Testis (tissue), 2 donors: ENCODE measurements at regions not wholly inside any gene's neighbourhood (a gene's known extent, or its start where the extent isn't known, plus 50 kb on each side); places are given as distances from the start of the nearest gene placed in this dataset.

Experiments
- DNase-seq: peaks from one replicate; pipeline ENCODE4 v3.0.0-alpha.2; 2019
- H3K27ac ChIP-seq, 2 donors: fragments of 200-600 bp; sonication (generic); one replicate each; pipeline ENCODE4 v1.5.1; 2019
- H3K27me3 ChIP-seq: fragments of 200-600 bp; sonication (generic); one replicate; pipeline ENCODE4 v1.5.1; 2019
- H3K36me3 ChIP-seq: fragments of 200-600 bp; sonication (generic); one replicate; pipeline ENCODE4 v1.5.1; 2017; ENCODE audit warnings: low read depth; ENCODE audit errors: missing control alignments
- H3K4me1 ChIP-seq: fragments of 200-600 bp; sonication (generic); one replicate; pipeline ENCODE4 v1.5.1; 2019
- H3K4me3 ChIP-seq, 2 donors: fragments of 200-600 bp; sonication (generic); one replicate each; pipeline ENCODE4 v1.5.1; 2017 to 2019
- H3K9me3 ChIP-seq: fragments of 200-600 bp; sonication (generic); one replicate; pipeline ENCODE4 v1.5.1; 2017
- POLR2A ChIP-seq: fragments of 450-650 bp; IDR thresholded peaks from one replicate; pipeline ENCODE4 v1.6.1; 2017; ENCODE audit warnings: antibody characterized with exemption, mild to moderate bottlenecking, moderate library complexity
- WGBS, 2 donors: methylation state at CpG; one replicate each; pipeline ENCODE4 v1.1.5; 2018; 5-methylcytosine and 5-hydroxymethylcytosine counted together
- intact Hi-C: fragments of 100-400 bp; cut with DNase I; formaldehyde crosslinking; loops from one replicate; pipeline ENCODE4 v1.15.1; 2023; ENCODE audit warnings: low total_unique reads
- TF ChIP-seq, protein P1 (sequence below), 3 experiments: fragments of 450-650 bp in 2 of 3; fragments of 200-600 bp in 1 of 3; sonication (generic) in 1 of 3; IDR thresholded peaks; one replicate each; pipeline ENCODE4 v1.5.1; 2016 to 2019; ENCODE audit warnings: antibody characterized with exemption in 3 of 3, mild to moderate bottlenecking in 2 of 3, moderate library complexity in 1 of 3

DNA sequence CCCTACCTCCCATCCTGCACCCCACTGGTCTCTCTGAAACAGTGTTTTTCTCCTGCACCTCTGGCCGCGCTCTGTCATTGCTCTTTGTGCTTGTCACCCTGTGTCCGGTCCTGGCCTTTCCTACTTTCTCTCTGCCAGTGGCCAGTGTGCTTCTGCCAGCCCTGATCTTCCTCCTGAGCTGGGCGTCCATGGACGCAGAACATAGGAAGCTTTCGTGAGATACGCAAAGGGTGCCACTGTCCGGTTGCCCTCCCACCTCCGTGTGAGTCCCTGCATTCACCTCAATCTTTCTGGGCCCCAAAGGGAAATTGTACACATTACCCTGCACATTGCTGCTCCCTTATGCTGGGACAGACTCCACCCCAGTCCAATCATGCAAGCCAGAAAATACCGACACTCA, 105.7 kb upstream of the SOX1 start:
- intact Hi-C loops, result no loop called here
- DNase-seq, result no peak
- no peak overlapping the region for H3K4me3 ChIP-seq
- H3K36me3 ChIP-seq, result no peaks in the 10 kb centered on the region
- no peaks in the 10 kb centered on the region for H3K27me3 ChIP-seq
- H3K27ac ChIP-seq, result no peak overlapping the region
- no peaks in the 10 kb centered on the region for H3K9me3 ChIP-seq
- H3K4me1 ChIP-seq, result no peaks in the 10 kb centered on the region
- WGBS, 2 donors, result 88 to 92% methylated on average over 10 of the region's 10 CpGs
- TF ChIP-seq, protein P1, sequence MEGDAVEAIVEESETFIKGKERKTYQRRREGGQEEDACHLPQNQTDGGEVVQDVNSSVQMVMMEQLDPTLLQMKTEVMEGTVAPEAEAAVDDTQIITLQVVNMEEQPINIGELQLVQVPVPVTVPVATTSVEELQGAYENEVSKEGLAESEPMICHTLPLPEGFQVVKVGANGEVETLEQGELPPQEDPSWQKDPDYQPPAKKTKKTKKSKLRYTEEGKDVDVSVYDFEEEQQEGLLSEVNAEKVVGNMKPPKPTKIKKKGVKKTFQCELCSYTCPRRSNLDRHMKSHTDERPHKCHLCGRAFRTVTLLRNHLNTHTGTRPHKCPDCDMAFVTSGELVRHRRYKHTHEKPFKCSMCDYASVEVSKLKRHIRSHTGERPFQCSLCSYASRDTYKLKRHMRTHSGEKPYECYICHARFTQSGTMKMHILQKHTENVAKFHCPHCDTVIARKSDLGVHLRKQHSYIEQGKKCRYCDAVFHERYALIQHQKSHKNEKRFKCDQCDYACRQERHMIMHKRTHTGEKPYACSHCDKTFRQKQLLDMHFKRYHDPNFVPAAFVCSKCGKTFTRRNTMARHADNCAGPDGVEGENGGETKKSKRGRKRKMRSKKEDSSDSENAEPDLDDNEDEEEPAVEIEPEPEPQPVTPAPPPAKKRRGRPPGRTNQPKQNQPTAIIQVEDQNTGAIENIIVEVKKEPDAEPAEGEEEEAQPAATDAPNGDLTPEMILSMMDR (IDR thresholded peaks at IDR 0.05), result no peak
- no peak for TF ChIP-seq POLR2A

DNA sequence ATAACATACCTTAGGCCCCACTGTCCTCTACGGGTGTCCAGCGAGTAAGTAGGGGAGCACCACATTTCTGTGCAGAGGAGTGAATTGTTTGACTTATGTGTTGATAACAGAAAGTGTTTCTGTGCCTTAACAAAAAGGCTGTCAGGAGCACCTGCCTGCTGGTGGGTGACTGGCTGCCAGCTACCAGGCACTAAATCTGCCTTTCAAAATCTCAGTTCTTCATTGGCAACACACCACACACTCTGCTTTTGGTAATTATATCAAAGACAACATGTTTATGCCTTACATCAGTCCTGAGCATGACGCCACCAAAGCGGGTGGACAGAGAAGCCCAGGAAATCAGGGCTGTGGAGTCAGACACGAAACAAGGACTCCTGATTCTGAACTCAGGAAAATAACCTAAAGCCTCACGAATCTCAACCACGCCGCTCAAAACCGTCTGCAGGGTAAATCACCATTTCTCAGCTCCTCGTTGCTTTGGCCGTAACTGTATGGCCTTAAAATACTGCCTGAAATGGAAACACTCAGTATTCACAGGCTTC, 105.2 kb upstream of the SOX1 start:
- H3K4me3 ChIP-seq, result no peak overlapping the region
- 83 to 86% methylated on average over 9 to 11 of the region's 11 CpGs for WGBS, 2 donors
- H3K36me3 ChIP-seq, result no peaks in the 10 kb centered on the region

DNA sequence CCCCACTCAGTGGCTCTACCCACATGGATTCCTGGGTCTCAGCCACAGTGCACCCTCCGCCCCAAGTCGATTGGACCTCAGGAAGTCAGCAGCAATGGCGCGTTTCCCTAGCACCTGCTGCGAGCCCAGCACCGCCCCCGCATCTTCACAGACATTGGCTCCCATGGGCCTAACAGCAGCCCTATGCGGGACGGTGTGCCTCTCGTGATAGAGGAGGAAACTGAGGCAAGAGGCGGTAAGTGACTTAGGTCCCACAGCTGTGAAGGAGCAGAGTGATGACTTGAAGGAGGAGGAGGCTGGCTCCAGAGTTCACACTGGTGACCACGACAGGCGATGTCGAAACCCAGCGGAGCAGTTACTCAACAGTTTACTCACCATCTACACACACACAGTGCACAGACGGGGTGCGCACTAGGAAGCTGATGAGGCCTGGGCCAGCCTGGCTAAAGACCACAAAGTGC, 104.5 kb upstream of the SOX1 start:
- no peak for DNase-seq
- WGBS, 2 donors, result 88 to 90% methylated on average over 17 of the region's 17 CpGs
- intact Hi-C loops, result no loop called here
- TF ChIP-seq, protein P1 (IDR thresholded peaks at IDR 0.05), result no peak
- TF ChIP-seq POLR2A, result no peak
- Histone ChIP-seq H3K27me3 (no peaks in the 10 kb centered on the region), H3K4me3 (no peak overlapping the region), H3K27ac (no peak overlapping the region), H3K9me3 (no peaks in the 10 kb centered on the region), H3K36me3 (no peaks in the 10 kb centered on the region), H3K4me1 (no peaks in the 10 kb centered on the region)

More for the DNA sequence above, 105.2 kb upstream of the SOX1 start:
- intact Hi-C loops, result no loop called here
- H3K9me3 ChIP-seq, result no peaks in the 10 kb centered on the region
- no peaks in the 10 kb centered on the region for H3K4me1 ChIP-seq
- H3K27me3 ChIP-seq, result no peaks in the 10 kb centered on the region
- no peak for DNase-seq
- no peak overlapping the region for H3K27ac ChIP-seq
- TF ChIP-seq, protein P1 (IDR thresholded peaks at IDR 0.05), result no peak
- TF ChIP-seq POLR2A, result no peak

- Histone ChIP-seq H3K36me3 (no peaks in the 10 kb centered on the region), H3K27ac (no peak overlapping the region), H3K4me3 (no peak overlapping the region), H3K9me3 (no peaks in the 10 kb centered on the region), H3K27me3 (no peaks in the 10 kb centered on the region), H3K4me1 (no peaks in the 10 kb centered on the region)
- DNase-seq, result no peak
- TF ChIP-seq, protein P1 (IDR thresholded peaks at IDR 0.05), result no peak
- TF ChIP-seq POLR2A, result no peak
- 93 to 95% methylated on average over 4 to 13 of the region's 13 CpGs for WGBS, 2 donors
- intact Hi-C loops, result no loop called here
These were observed 103.9 kb upstream of the SOX1 start for GRCh38 chr13:111963031-111963430.

- H3K36me3 ChIP-seq, result no peaks in the 10 kb centered on the region
- H3K9me3 ChIP-seq, result no peaks in the 10 kb centered on the region
- TF ChIP-seq, protein P1 (IDR thresholded peaks at IDR 0.05), result no peak
- TF ChIP-seq POLR2A, result no peak
- intact Hi-C loops, result no loop called here
- no peaks in the 10 kb centered on the region for H3K27me3 ChIP-seq
- WGBS, 2 donors, result 92 to 94% methylated on average over 18 to 28 of the region's 28 CpGs
- H3K4me1 ChIP-seq, result no peaks in the 10 kb centered on the region
- H3K4me3 ChIP-seq, result no peak overlapping the region
- DNase-seq, result no peak
- no peak overlapping the region for H3K27ac ChIP-seq
These were observed 102.4 kb upstream of the SOX1 start for GRCh38 chr13:111964411-111965035.
